ENCODE measurements at regions not wholly inside any gene's neighbourhood (a gene's known extent, or its start where the extent isn't known, plus 50 kb on each side); places are given as distances from the start of the nearest gene placed in this dataset.

DNA sequence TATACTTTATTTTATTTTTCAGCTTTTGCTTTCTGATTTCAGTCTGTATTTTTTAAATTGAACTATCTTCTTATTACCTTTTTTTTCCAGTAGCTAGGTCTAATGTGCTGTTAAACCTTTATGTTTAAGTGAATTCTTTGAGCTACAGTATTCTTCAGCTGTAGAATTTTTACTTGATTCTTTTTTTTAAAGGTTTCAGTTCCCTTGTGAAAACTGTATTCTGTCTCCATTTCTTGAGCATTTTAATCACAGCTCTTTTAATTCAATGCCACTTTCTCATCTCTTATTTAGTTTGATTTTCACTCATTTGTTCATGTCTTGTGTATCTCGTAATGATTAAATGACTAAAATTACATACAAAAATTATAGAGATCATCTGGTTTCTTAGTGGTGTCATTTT, 233.8 kb downstream of the MTRR start:
- TF ChIP-seq POLR2A (IDR thresholded peaks at IDR 0.05; ENCODE audit: low read length) (no peak), GATA1 (IDR thresholded peaks at IDR 0.05; ENCODE audit: low read depth, low read length) (no peak)
